ENCODE measurements at regions not wholly inside any gene's neighbourhood (a gene's known extent, or its start where the extent isn't known, plus 50 kb on each side); places are given as distances from the start of the nearest gene placed in this dataset.
"Not testable (repeated sequence)": the region's sequence is repeated elsewhere in the genome, so short reads cannot be mapped to it uniquely, and the experiment has no call there.

GRCh38 chr4:183816882-183817509, 88.1 kb upstream of the STOX2 start:
- H3K4me3 ChIP-seq (ENCODE audit: low read depth, low read length, poor library complexity, severe bottlenecking): no peak overlapping the region
- no peak overlapping the region for H3K27ac ChIP-seq (ENCODE audit: low read depth, low read length, poor library complexity, severe bottlenecking)
- H4K20me1 ChIP-seq (ENCODE audit: insufficient read depth, low read length): no peaks in the 10 kb centered on the region
- no peaks in the 10 kb centered on the region for H3K36me3 ChIP-seq (ENCODE audit: insufficient read depth, low read length)
- 0 out of 2 replicates have a peak, but pooled peaks cover 4% of the 10 kb centered on the region for H3K27me3 ChIP-seq (ENCODE audit: insufficient read depth, low read length)
- H3K9me3 ChIP-seq (ENCODE audit: low read length): no peaks in the 10 kb centered on the region
- no peak overlapping the region for H3K4me2 ChIP-seq (ENCODE audit: low read length)
- H3K9me2 ChIP-seq (ENCODE audit: low read depth, low read length): no peaks in the 10 kb centered on the region
- H3K9ac ChIP-seq (ENCODE audit: low read length): no peak overlapping the region
- H3F3A ChIP-seq (ENCODE audit: insufficient read depth, low read length): no peaks in the 10 kb centered on the region
- TF ChIP-seq, protein P1, sequence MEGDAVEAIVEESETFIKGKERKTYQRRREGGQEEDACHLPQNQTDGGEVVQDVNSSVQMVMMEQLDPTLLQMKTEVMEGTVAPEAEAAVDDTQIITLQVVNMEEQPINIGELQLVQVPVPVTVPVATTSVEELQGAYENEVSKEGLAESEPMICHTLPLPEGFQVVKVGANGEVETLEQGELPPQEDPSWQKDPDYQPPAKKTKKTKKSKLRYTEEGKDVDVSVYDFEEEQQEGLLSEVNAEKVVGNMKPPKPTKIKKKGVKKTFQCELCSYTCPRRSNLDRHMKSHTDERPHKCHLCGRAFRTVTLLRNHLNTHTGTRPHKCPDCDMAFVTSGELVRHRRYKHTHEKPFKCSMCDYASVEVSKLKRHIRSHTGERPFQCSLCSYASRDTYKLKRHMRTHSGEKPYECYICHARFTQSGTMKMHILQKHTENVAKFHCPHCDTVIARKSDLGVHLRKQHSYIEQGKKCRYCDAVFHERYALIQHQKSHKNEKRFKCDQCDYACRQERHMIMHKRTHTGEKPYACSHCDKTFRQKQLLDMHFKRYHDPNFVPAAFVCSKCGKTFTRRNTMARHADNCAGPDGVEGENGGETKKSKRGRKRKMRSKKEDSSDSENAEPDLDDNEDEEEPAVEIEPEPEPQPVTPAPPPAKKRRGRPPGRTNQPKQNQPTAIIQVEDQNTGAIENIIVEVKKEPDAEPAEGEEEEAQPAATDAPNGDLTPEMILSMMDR (IDR thresholded peaks at IDR 0.05; ENCODE audit: low read length): no peak
- TF ChIP-seq EZH2 (IDR thresholded peaks at IDR 0.05; ENCODE audit: borderline replicate concordance, low read length): no peak
- no peaks in the 10 kb centered on the region for H3K4me1 ChIP-seq (ENCODE audit: insufficient read depth, low read length, severe bottlenecking)
- H2AFZ ChIP-seq (ENCODE audit: low read length): no peak overlapping the region
- no peaks in the 10 kb centered on the region for H3K79me2 ChIP-seq (ENCODE audit: insufficient read depth, low read length)

DNA sequence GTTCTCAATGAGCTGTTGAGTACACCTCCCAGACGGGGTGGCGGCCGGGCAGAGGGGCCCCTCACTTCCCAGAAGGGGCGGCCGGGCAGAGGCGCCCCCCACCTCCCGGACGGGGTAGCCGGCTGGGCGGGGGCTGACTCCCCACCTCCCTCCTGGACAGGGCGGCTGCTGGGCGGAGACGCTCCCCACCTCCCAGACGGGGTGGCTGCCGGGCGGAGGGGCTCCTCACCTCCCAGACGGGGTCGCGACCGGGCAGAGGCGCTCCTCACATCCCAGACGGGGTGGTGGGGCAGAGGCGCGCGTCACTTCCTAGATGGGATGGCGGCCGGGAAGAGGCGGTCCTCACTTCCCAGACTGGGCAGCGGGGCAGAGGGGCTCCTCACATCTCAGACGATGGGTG, 86.5 kb upstream of the STOX2 start:
- not testable (repeated sequence) for H3K27me3 ChIP-seq (ENCODE audit: insufficient read depth, low read length)

DNA sequence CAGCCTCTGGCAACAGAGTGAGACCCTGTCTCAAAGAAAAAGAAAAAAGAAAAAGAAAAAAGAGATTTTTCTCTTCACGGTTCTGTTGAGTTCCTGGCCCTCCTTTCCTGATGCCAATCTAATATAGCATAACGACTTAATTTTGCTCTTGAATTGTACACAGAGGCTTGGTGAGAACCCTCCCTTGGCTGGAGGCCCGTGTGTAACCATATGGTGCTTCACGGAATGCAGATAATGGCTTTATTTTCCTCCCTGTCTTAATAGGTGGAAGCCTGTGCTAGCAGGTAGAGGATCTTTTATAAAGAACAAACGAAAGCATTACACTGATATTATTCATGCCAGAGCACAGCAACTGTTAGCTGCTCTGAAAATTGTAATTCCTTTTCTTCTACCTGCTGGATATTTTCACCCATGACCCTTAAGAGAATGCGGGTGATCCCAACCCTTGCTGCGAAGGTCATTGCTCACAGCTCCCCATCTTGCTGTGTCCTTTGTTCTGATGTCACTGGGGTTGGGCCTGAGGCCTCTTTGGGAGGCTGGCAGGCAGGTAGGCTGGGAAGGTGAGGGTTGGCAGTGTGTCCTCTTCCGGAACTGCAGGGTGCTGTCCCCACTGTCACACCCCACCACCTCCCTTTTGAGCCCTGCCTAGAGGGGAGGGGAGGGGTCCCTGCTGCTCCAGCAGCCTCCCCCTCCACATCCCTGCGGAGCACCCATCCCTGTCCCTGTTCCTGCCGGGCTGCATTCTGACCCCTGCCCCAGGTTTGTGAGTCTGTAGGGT, 83.8 kb upstream of the STOX2 start:
- Histone ChIP-seq H3K27me3 (ENCODE audit: insufficient read depth, low read length) (peaks cover 6% of the 10 kb centered on the region; the same call in 1 of the 2 replicates), H3K36me3 (ENCODE audit: insufficient read depth, low read length) (no peaks in the 10 kb centered on the region), H3F3A (ENCODE audit: insufficient read depth, low read length) (no peaks in the 10 kb centered on the region), H3K4me1 (ENCODE audit: insufficient read depth, low read length, severe bottlenecking) (no peaks in the 10 kb centered on the region), H3K9me2 (ENCODE audit: low read depth, low read length) (no peaks in the 10 kb centered on the region), H3K9me3 (ENCODE audit: low read length) (no peaks in the 10 kb centered on the region), H3K9ac (ENCODE audit: low read length) (no peak overlapping the region), H3K27ac (ENCODE audit: low read depth, low read length, poor library complexity, severe bottlenecking) (no peak overlapping the region), H4K20me1 (ENCODE audit: insufficient read depth, low read length) (no peaks in the 10 kb centered on the region), H3K79me2 (ENCODE audit: insufficient read depth, low read length) (no peaks in the 10 kb centered on the region), H2AFZ (ENCODE audit: low read length) (no peak overlapping the region), H3K4me2 (ENCODE audit: low read length) (no peak overlapping the region), H3K4me3 (ENCODE audit: low read depth, low read length, poor library complexity, severe bottlenecking) (no peak overlapping the region)
- no peak for TF ChIP-seq EZH2 (IDR thresholded peaks at IDR 0.05; ENCODE audit: borderline replicate concordance, low read length)
- TF ChIP-seq, protein P1 (IDR thresholded peaks at IDR 0.05; ENCODE audit: low read length): no peak

More for the DNA sequence above, 86.5 kb upstream of the STOX2 start:
- H3K36me3 ChIP-seq (ENCODE audit: insufficient read depth, low read length); H3K4me1 ChIP-seq (ENCODE audit: insufficient read depth, low read length, severe bottlenecking); H4K20me1 ChIP-seq (ENCODE audit: insufficient read depth, low read length); H3K79me2 ChIP-seq (ENCODE audit: insufficient read depth, low read length); H3K9me2 ChIP-seq (ENCODE audit: low read depth, low read length); H2AFZ ChIP-seq (ENCODE audit: low read length); H3K4me2 ChIP-seq (ENCODE audit: low read length); H3K4me3 ChIP-seq (ENCODE audit: low read depth, low read length, poor library complexity, severe bottlenecking); H3F3A ChIP-seq (ENCODE audit: insufficient read depth, low read length); H3K9ac ChIP-seq (ENCODE audit: low read length); H3K27ac ChIP-seq (ENCODE audit: low read depth, low read length, poor library complexity, severe bottlenecking); H3K9me3 ChIP-seq (ENCODE audit: low read length): not testable (repeated sequence)
